OCI-LY1 (cell line): ENCODE measurements at regions not wholly inside any gene's neighbourhood (a gene's known extent, or its start where the extent isn't known, plus 50 kb on each side); places are given as distances from the start of the nearest gene placed in this dataset.

Experiments
- EZH2 ChIP-seq: fragments of 200-600 bp; sonication (generic), shearing (Covaris generic); IDR thresholded peaks from 2 replicates; pipeline ENCODE4 v1.8.0; 2017; ENCODE audit warnings: borderline replicate concordance, mixed run types, mild to moderate bottlenecking, antibody characterized with exemption, low read length, moderate library complexity, mixed read lengths
- TF ChIP-seq, protein P1 (sequence below): fragments of 200-600 bp; sonication (generic), shearing (Covaris generic); IDR thresholded peaks from 2 replicates; pipeline ENCODE4 v1.5.1; 2017; ENCODE audit warnings: mild to moderate bottlenecking, antibody characterized with exemption, low read length, moderate library complexity, mixed read lengths

DNA sequence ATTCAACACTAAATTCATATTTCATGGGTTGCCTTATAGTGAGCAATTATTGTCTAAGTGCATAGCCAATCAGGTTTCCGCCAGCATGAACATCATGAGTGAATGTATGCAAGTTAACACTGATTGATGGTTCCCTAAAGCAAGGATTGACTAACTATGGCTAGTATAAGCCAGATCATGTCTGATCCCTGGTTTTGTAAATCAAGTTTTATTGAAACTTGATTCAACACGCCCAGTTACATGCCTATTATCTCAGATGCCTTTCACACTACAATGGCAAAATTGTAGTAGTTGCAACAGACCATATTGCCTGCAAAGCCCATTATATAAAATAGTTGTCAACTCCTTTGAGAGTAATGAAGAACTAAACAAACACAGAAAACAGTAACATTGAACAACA, 1127.4 kb downstream of the NCAM2 start:
- TF ChIP-seq, protein P1, sequence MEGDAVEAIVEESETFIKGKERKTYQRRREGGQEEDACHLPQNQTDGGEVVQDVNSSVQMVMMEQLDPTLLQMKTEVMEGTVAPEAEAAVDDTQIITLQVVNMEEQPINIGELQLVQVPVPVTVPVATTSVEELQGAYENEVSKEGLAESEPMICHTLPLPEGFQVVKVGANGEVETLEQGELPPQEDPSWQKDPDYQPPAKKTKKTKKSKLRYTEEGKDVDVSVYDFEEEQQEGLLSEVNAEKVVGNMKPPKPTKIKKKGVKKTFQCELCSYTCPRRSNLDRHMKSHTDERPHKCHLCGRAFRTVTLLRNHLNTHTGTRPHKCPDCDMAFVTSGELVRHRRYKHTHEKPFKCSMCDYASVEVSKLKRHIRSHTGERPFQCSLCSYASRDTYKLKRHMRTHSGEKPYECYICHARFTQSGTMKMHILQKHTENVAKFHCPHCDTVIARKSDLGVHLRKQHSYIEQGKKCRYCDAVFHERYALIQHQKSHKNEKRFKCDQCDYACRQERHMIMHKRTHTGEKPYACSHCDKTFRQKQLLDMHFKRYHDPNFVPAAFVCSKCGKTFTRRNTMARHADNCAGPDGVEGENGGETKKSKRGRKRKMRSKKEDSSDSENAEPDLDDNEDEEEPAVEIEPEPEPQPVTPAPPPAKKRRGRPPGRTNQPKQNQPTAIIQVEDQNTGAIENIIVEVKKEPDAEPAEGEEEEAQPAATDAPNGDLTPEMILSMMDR = no peak
- TF ChIP-seq EZH2 = no peak
